H1 (cell line): ENCODE measurements at regions not wholly inside any gene's neighbourhood (a gene's known extent, or its start where the extent isn't known, plus 50 kb on each side); places are given as distances from the start of the nearest gene placed in this dataset.

Experiments used
- CTCF ChIA-PET: fragments of 300-600 bp; sonication (Branson Sonifier 250); formaldehyde crosslinking; loops from one replicate; lab custom pipeline; 2021; ENCODE audit not compliant: partially characterized antibody; lab: Charles Lee
- POLR2A ChIA-PET: fragments of 300-600 bp; sonication (Branson Sonifier 250); formaldehyde crosslinking; loops from one replicate; lab custom pipeline; 2021; ENCODE audit warnings: inconsistent platforms; ENCODE audit not compliant: partially characterized antibody; lab: Charles Lee
- DNase-seq, 2 experiments: peaks; one replicate each; pipeline versions ENCODE4 v3.0.0 to v3.0.0-alpha.2; 2010 to 2022; ENCODE audit warnings: low spot score in 2 of 2, low read depth in 1 of 2, mixed read lengths in 1 of 2
- FAIRE-seq: peaks from 2 replicates; lab custom pipeline; 2011; peaks lifted over from hg19 to GRCh38; lab: Jason Lieb, UNC
- H2AFZ ChIP-seq: 2 replicates; pipeline ENCODE4 v1.8.1; 2012; ENCODE audit warnings: low read length, inconsistent platforms
- H2AK5ac ChIP-seq: 2 replicates; pipeline ENCODE4 v1.6.1; 2013; ENCODE audit warnings: low read depth, low read length
- H2BK120ac ChIP-seq: replicated peaks from 2 replicates; pipeline ENCODE3; 2013; ENCODE audit warnings: low read depth, low read length, inconsistent platforms
- H2BK12ac ChIP-seq: 2 replicates; pipeline ENCODE4 v1.6.1; 2013; ENCODE audit warnings: low read depth, low read length
- H2BK15ac ChIP-seq: 2 replicates; pipeline ENCODE4 v1.6.1; 2013; ENCODE audit warnings: low read length
- H2BK20ac ChIP-seq: 2 replicates; pipeline ENCODE4 v1.6.1; 2013; ENCODE audit warnings: low read length
- H2BK5ac ChIP-seq: 2 replicates; pipeline ENCODE4 v1.6.1; 2013; ENCODE audit warnings: low read depth, low read length
- H3K14ac ChIP-seq: 2 replicates; pipeline ENCODE4 v1.6.1; 2013; ENCODE audit warnings: inconsistent platforms; ENCODE audit not compliant: insufficient read length
- H3K18ac ChIP-seq: 2 replicates; pipeline ENCODE4 v1.6.1; 2013; ENCODE audit warnings: low read length; ENCODE audit errors: extremely low read depth
- H3K23ac ChIP-seq: 2 replicates; pipeline ENCODE4 v1.6.1; 2013; ENCODE audit warnings: inconsistent platforms; ENCODE audit not compliant: insufficient read length
- H3K23me2 ChIP-seq: 2 replicates; pipeline ENCODE4 v1.6.1; 2013; ENCODE audit warnings: low read depth, low read length
- H3K27ac ChIP-seq: 2 replicates; pipeline ENCODE4 v1.6.1; 2011; ENCODE audit warnings: low read depth, low read length, inconsistent platforms
- H3K27me3 ChIP-seq, 4 experiments: replicated peaks in 1 of 4; 1 replicate in 1 of 4; 2 replicates in 3 of 4; pipeline versions ENCODE4 v1.6.1 to v1.8.1; 2011 to 2013; ENCODE audit warnings: low read length in 3 of 4, mild to moderate bottlenecking in 3 of 4, inconsistent platforms in 2 of 4, mixed read lengths in 2 of 4, moderate library complexity in 1 of 4; ENCODE audit not compliant: control insufficient read depth in 3 of 4, insufficient read depth in 3 of 4; ENCODE audit errors: extremely low read depth in 1 of 4
- H3K36me3 ChIP-seq, 4 experiments: 2 replicates each; pipeline versions ENCODE4 v1.6.1 to v1.8.1; 2011 to 2013; ENCODE audit warnings: mild to moderate bottlenecking in 4 of 4, low read length in 3 of 4, moderate library complexity in 2 of 4, control low read depth in 1 of 4, inconsistent platforms in 1 of 4; ENCODE audit not compliant: insufficient read depth in 4 of 4, control insufficient read depth in 2 of 4
- H3K4ac ChIP-seq: replicated peaks from 2 replicates; pipeline ENCODE3; 2013; ENCODE audit warnings: low read length, low read depth, mixed read lengths, inconsistent platforms; ENCODE audit not compliant: insufficient read length
- H3K4me1 ChIP-seq, 4 experiments: replicated peaks in 1 of 4; 1 replicate in 1 of 4; 2 replicates in 3 of 4; pipeline versions ENCODE4 v1.6.1 to v1.8.1; 2011 to 2013; ENCODE audit warnings: low read length in 3 of 4, inconsistent platforms in 2 of 4, mixed read lengths in 1 of 4; ENCODE audit not compliant: insufficient read depth in 4 of 4, control insufficient read depth in 3 of 4
- H3K4me2 ChIP-seq, 2 experiments: 2 replicates each; pipeline versions ENCODE4 v1.6.1 to v1.8.1; 2011 to 2013; ENCODE audit warnings: low read depth in 2 of 2, low read length in 2 of 2, control low read depth in 1 of 2, inconsistent platforms in 1 of 2, mild to moderate bottlenecking in 1 of 2; ENCODE audit not compliant: insufficient read depth in 1 of 2
- H3K4me3 ChIP-seq, 4 experiments: fragments of 200-600, 300-600 bp in 1 of 4; sonication (generic), shearing (Covaris generic), sonication (Bioruptor Twin) in 1 of 4; 2 replicates each; pipeline versions ENCODE4 v1.5.1 to v1.8.1; 2011 to 2016; ENCODE audit warnings: low read length in 4 of 4, low read depth in 3 of 4, control low read depth in 2 of 4, inconsistent platforms in 2 of 4, mild to moderate bottlenecking in 2 of 4, mixed read lengths in 1 of 4, moderate library complexity in 1 of 4; ENCODE audit not compliant: insufficient read depth in 2 of 4; ENCODE audit errors: extremely low read depth in 1 of 4
- H3K56ac ChIP-seq: replicated peaks from 2 replicates; pipeline ENCODE3; 2013; ENCODE audit warnings: low read depth, mild to moderate bottlenecking, mixed read lengths, low read length, inconsistent platforms; ENCODE audit not compliant: insufficient read length
- H3K79me1 ChIP-seq: 2 replicates; pipeline ENCODE4 v1.6.1; 2013; ENCODE audit warnings: low read depth, low read length, control low read depth
- H3K79me2 ChIP-seq, 2 experiments: 2 replicates each; pipeline versions ENCODE4 v1.6.1 to v1.8.1; 2012 to 2013; ENCODE audit warnings: low read length in 2 of 2, mild to moderate bottlenecking in 2 of 2, inconsistent platforms in 1 of 2; ENCODE audit not compliant: insufficient read depth in 2 of 2, control insufficient read depth in 1 of 2
- H3K9ac ChIP-seq, 4 experiments: replicated peaks in 1 of 4; 1 replicate in 1 of 4; 2 replicates in 3 of 4; pipeline versions ENCODE4 v1.6.1 to v1.8.1; 2011 to 2013; ENCODE audit warnings: low read depth in 3 of 4, low read length in 3 of 4, control low read depth in 2 of 4, mild to moderate bottlenecking in 2 of 4, moderate library complexity in 2 of 4, inconsistent platforms in 1 of 4; ENCODE audit errors: extremely low read depth in 1 of 4
- H3K9me3 ChIP-seq, 2 experiments: 2 replicates each; pipeline versions ENCODE4 v1.6.1 to v1.8.1; 2012 to 2013; ENCODE audit warnings: mild to moderate bottlenecking in 2 of 2, moderate library complexity in 2 of 2, control low read depth in 1 of 2, inconsistent platforms in 1 of 2, low read depth in 1 of 2, low read length in 1 of 2, mixed read lengths in 1 of 2; ENCODE audit not compliant: insufficient read depth in 2 of 2
- H4K20me1 ChIP-seq, 2 experiments: replicated peaks in 1 of 2; 2 replicates each; pipeline versions ENCODE3 to v1.8.1; 2011 to 2013; ENCODE audit warnings: inconsistent platforms in 2 of 2, low read length in 2 of 2, mild to moderate bottlenecking in 1 of 2; ENCODE audit not compliant: insufficient read depth in 2 of 2, control insufficient read depth in 1 of 2
- H4K5ac ChIP-seq: 2 replicates; pipeline ENCODE4 v1.6.1; 2013; ENCODE audit warnings: low read length, low read depth, mixed read lengths, inconsistent platforms; ENCODE audit not compliant: insufficient read length
- H4K8ac ChIP-seq: 2 replicates; pipeline ENCODE4 v1.8.0; 2013; ENCODE audit warnings: mild to moderate bottlenecking, moderate library complexity, low read length, inconsistent platforms; ENCODE audit not compliant: insufficient read depth; ENCODE audit errors: extremely low read depth
- H4K91ac ChIP-seq: replicated peaks from 2 replicates; pipeline ENCODE3; 2013; ENCODE audit warnings: low read length, mixed read lengths, inconsistent platforms; ENCODE audit not compliant: insufficient read length
- BACH1 ChIP-seq: IDR thresholded peaks from 2 replicates; pipeline ENCODE4 v1.6.1; 2012; ENCODE audit warnings: low read length, improper control_type of control experiment
- CREB1 ChIP-seq: IDR thresholded peaks from 2 replicates; pipeline ENCODE4 v1.6.1; 2012; ENCODE audit warnings: inconsistent platforms
- EGR1 ChIP-seq: IDR thresholded peaks from 2 replicates; pipeline ENCODE4 v1.6.1; 2011; ENCODE audit warnings: low read depth, low read length, borderline replicate concordance
- FOSL1 ChIP-seq: IDR thresholded peaks from 2 replicates; pipeline ENCODE4 v1.6.1; 2011; ENCODE audit warnings: mild to moderate bottlenecking, low read depth, low read length, moderate library complexity; ENCODE audit not compliant: insufficient read depth
- GABPA ChIP-seq: IDR thresholded peaks from 2 replicates; pipeline ENCODE4 v1.6.1; 2011; ENCODE audit warnings: mild to moderate bottlenecking, low read length, moderate library complexity, borderline replicate concordance; ENCODE audit not compliant: insufficient read depth
- GTF2F1 ChIP-seq: IDR thresholded peaks from 2 replicates; pipeline ENCODE4 v1.6.1; 2012; ENCODE audit warnings: low read depth, low read length, improper control_type of control experiment, borderline replicate concordance
- JUND ChIP-seq: IDR thresholded peaks from 2 replicates; pipeline ENCODE4 v1.6.1; 2011; ENCODE audit warnings: mild to moderate bottlenecking, improper control_type of control experiment, low read length
- MAFK ChIP-seq: IDR thresholded peaks from 2 replicates; pipeline ENCODE4 v1.6.1; 2012; ENCODE audit warnings: low read depth, mild to moderate bottlenecking, improper control_type of control experiment, low read length
- NANOG ChIP-seq: IDR thresholded peaks from 2 replicates; pipeline ENCODE4 v1.6.1; 2011; ENCODE audit warnings: low read length, low read depth, mild to moderate bottlenecking, inconsistent platforms; ENCODE audit not compliant: insufficient read depth, poor library complexity, severe bottlenecking
- RAD21 ChIP-seq, 2 experiments: IDR thresholded peaks in 1 of 2; conservative IDR thresholded peaks in 1 of 2; 2 replicates each; pipeline ENCODE4 v1.6.1; 2011; ENCODE audit warnings: low read depth in 2 of 2, low read length in 2 of 2, improper control_type of control experiment in 1 of 2, inconsistent platforms in 1 of 2, mild to moderate bottlenecking in 1 of 2, moderate library complexity in 1 of 2
- RBBP5 ChIP-seq: IDR thresholded peaks from 2 replicates; pipeline ENCODE4 v1.7.1; 2012; ENCODE audit warnings: low read depth, mild to moderate bottlenecking, inconsistent platforms, low read length, moderate library complexity, borderline replicate concordance
- SP2 ChIP-seq: IDR thresholded peaks from 2 replicates; pipeline ENCODE4 v1.6.1; 2012; ENCODE audit warnings: mild to moderate bottlenecking, low read length, inconsistent platforms
- TAF7 ChIP-seq: optimal IDR thresholded peaks from 2 replicates; pipeline ENCODE3; 2011; ENCODE audit warnings: low read depth, mild to moderate bottlenecking, inconsistent platforms, low read length, moderate library complexity, borderline replicate concordance
- YY1 ChIP-seq: IDR thresholded peaks from 2 replicates; pipeline ENCODE4 v1.6.1; 2011; ENCODE audit warnings: low read depth, mild to moderate bottlenecking, low read length
- WGBS, 2 experiments: shearing (Covaris generic) in 1 of 2; methylation state at CpG; one replicate each; pipeline versions ENCODE4 v1.1.6 to v1.1.7; 2013 to 2015; ENCODE audit warnings: low lambda C conversion rate in 2 of 2, mixed read lengths in 2 of 2, inconsistent platforms in 1 of 2, low coverage in 1 of 2, missing lambda C conversion rate in 1 of 2; ENCODE audit not compliant: insufficient replicate concordance in 2 of 2, insufficient coverage in 1 of 2, insufficient read length in 1 of 2; ENCODE audit errors: extremely low coverage in 1 of 2, missing lambda C conversion rate in 1 of 2; 5-methylcytosine and 5-hydroxymethylcytosine counted together

GRCh38 chr10:2631557-2632205 lies 435.7 kb upstream of the PFKP start:
- Histone ChIP-seq H3K4me2 (no peak overlapping the region), H3K4me1 (peaks cover 0 to 7% (median 2%) of the 10 kb centered on the region in 4 experiments; a peak in 3 of 7 replicates), H2AFZ (no peak overlapping the region), H3K36me3 (no peaks in the 10 kb centered on the region), H3K56ac (no peak overlapping the region), H2BK5ac (no peak overlapping the region), H4K8ac (no peak overlapping the region), H2BK120ac (no peak overlapping the region), H3K9me3 (no peaks in the 10 kb centered on the region), H3K4ac (no peak overlapping the region), H4K91ac (no peak overlapping the region), H3K23ac (no peak overlapping the region), H3K14ac (no peak overlapping the region), H3K27me3 (no peaks in the 10 kb centered on the region), H2BK15ac (no peak overlapping the region), H2BK12ac (no peak overlapping the region), H3K79me2 (no peaks in the 10 kb centered on the region), H3K4me3 (no peak overlapping the region), H4K5ac (no peak overlapping the region), H3K23me2 (no peaks in the 10 kb centered on the region), H4K20me1 (no peaks in the 10 kb centered on the region), H3K18ac (no peak overlapping the region), H3K9ac (no peak overlapping the region), H3K79me1 (no peaks in the 10 kb centered on the region), H2AK5ac (no peak overlapping the region), H3K27ac (no peak overlapping the region), H2BK20ac (no peak overlapping the region)
- POLR2A ChIA-PET, result no interaction called here
- CTCF ChIA-PET, result interaction anchor here (1.2 kb wide), 1 partner anchor 11 kb away, joined by 3 read pairs; no protein-coding TSS in a partner anchor
- no peak for DNase-seq
- FAIRE-seq, result no peak
- TF ChIP-seq JUND, result no peak
- TF ChIP-seq EGR1, result no peak
- no peak for TF ChIP-seq TAF7
- TF ChIP-seq BACH1, result no peak
- TF ChIP-seq RBBP5, result no peak
- TF ChIP-seq SP2, result no peak
- TF ChIP-seq GTF2F1, result no peak
- no peak for TF ChIP-seq NANOG
- TF ChIP-seq FOSL1, result no peak
- no peak for TF ChIP-seq GABPA
- no peak for TF ChIP-seq MAFK
- TF ChIP-seq CREB1, result no peak
- no peak for TF ChIP-seq RAD21 (IDR thresholded peaks at IDR 0.05 in 1 of 2, conservative IDR thresholded peaks at IDR 0.05 in 1 of 2; ENCODE audit: low read depth in 2 of 2, low read length in 2 of 2)
- no peak for TF ChIP-seq YY1
- WGBS, 2 experiments, result 86% methylated on average over 11 of the region's 11 CpGs; no CpG with 5 or more reads in 1 of the 2 experiments
